MM.1S (cell line): ENCODE measurements at regions not wholly inside any gene's neighbourhood (a gene's known extent, or its start where the extent isn't known, plus 50 kb on each side); places are given as distances from the start of the nearest gene placed in this dataset.

Experiments used
- DNase-seq: peaks from one replicate; pipeline ENCODE4 v3.0.0-alpha.2; 2015
- H2AFZ ChIP-seq: fragments of 300-600 bp; sonication (generic); 2 replicates; pipeline ENCODE4 v1.6.0; 2016; ENCODE audit warnings: antibody characterized with exemption, low read length
- H3F3A ChIP-seq: fragments of 300-600 bp; sonication (generic); 2 replicates; pipeline ENCODE4 v1.6.1; 2016; ENCODE audit warnings: mild to moderate bottlenecking, antibody characterized with exemption, low read length, moderate library complexity, mixed read lengths; ENCODE audit not compliant: insufficient read depth
- H3K27ac ChIP-seq: fragments of 300-600 bp; sonication (generic); 2 replicates; pipeline ENCODE4 v1.5.1; 2016; ENCODE audit warnings: mild to moderate bottlenecking, low read length
- H3K27me3 ChIP-seq: fragments of 300-600 bp; sonication (generic); replicated peaks from 2 replicates; pipeline ENCODE4 v1.6.0; 2016; ENCODE audit warnings: low read length; ENCODE audit not compliant: insufficient read depth
- H3K36me3 ChIP-seq: fragments of 300-600 bp; sonication (generic); replicated peaks from 2 replicates; pipeline ENCODE4 v1.6.1; 2016; ENCODE audit warnings: mild to moderate bottlenecking, low read length, mixed read lengths; ENCODE audit not compliant: insufficient read depth
- H3K4me1 ChIP-seq: fragments of 300-600 bp; sonication (generic); 2 replicates; pipeline ENCODE4 v1.6.1; 2016; ENCODE audit warnings: low read length, mixed read lengths
- H3K4me2 ChIP-seq: fragments of 300-600 bp; sonication (generic); 2 replicates; pipeline ENCODE4 v1.6.0; 2016; ENCODE audit warnings: low read depth, low read length
- H3K4me3 ChIP-seq: fragments of 300-600 bp; sonication (generic); 2 replicates; pipeline ENCODE4 v1.5.1; 2016; ENCODE audit warnings: low read length, mixed read lengths
- H3K79me2 ChIP-seq: fragments of 300-600 bp; sonication (generic); 2 replicates; pipeline ENCODE4 v1.6.1; 2016; ENCODE audit warnings: mixed run types, low read length, mixed read lengths
- H3K9ac ChIP-seq: fragments of 300-600 bp; sonication (generic); 2 replicates; pipeline ENCODE4 v1.6.1; 2016; ENCODE audit warnings: low read length, mixed read lengths
- H3K9me2 ChIP-seq: fragments of 300-600 bp; sonication (generic); replicated peaks from 2 replicates; pipeline ENCODE4 v1.6.1; 2016; ENCODE audit warnings: mild to moderate bottlenecking, low read length, mixed read lengths; ENCODE audit not compliant: insufficient read depth
- H3K9me3 ChIP-seq: fragments of 300-600 bp; sonication (generic); replicated peaks from 2 replicates; pipeline ENCODE4 v1.6.1; 2016; ENCODE audit warnings: mild to moderate bottlenecking, low read length, mixed read lengths; ENCODE audit not compliant: insufficient read depth
- H4K20me1 ChIP-seq: fragments of 300-600 bp; sonication (generic); 2 replicates; pipeline ENCODE4 v1.6.1; 2016; ENCODE audit warnings: mild to moderate bottlenecking, low read length, moderate library complexity, mixed read lengths; ENCODE audit not compliant: insufficient read depth
- EZH2 ChIP-seq: fragments of 300-600 bp; sonication (generic); optimal IDR thresholded peaks from 2 replicates; pipeline ENCODE3; 2017; ENCODE audit warnings: low read depth, mild to moderate bottlenecking, antibody characterized with exemption, low read length, mixed read lengths
- EZH2phosphoT487 ChIP-seq: fragments of 300-600 bp; sonication (generic); IDR thresholded peaks from 2 replicates; pipeline ENCODE4 v1.6.1; 2018; ENCODE audit warnings: antibody characterized with exemption, low read length
- TF ChIP-seq, protein P1 (sequence below): fragments of 300-600 bp; sonication (generic); IDR thresholded peaks from 2 replicates; pipeline ENCODE4 v1.5.1; 2016; ENCODE audit warnings: antibody characterized with exemption, low read length, mixed read lengths

DNA sequence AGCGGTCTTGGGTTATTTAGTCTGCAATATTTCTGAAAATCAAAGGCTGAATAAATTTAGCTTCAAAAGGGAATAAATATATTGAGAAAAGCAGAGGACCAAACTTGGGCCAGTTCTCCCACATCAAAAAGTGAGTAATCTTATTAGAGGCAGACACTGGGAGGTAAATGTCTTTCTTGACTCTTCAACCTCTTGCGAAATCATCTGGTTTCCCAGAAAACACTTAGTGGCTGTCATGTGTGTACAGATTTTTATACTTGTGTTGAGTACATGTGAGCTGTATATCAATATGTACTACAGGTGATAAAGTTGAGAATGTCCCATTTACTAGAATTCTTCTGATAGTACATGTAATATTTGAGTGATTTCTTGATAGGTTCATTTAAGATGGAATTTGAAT, 454.9 kb downstream of the PRR16 start:
- no peak overlapping the region for H3K9ac ChIP-seq
- DNase-seq: no peak
- TF ChIP-seq EZH2phosphoT487 (no peak), EZH2 (no peak)
- TF ChIP-seq, protein P1, sequence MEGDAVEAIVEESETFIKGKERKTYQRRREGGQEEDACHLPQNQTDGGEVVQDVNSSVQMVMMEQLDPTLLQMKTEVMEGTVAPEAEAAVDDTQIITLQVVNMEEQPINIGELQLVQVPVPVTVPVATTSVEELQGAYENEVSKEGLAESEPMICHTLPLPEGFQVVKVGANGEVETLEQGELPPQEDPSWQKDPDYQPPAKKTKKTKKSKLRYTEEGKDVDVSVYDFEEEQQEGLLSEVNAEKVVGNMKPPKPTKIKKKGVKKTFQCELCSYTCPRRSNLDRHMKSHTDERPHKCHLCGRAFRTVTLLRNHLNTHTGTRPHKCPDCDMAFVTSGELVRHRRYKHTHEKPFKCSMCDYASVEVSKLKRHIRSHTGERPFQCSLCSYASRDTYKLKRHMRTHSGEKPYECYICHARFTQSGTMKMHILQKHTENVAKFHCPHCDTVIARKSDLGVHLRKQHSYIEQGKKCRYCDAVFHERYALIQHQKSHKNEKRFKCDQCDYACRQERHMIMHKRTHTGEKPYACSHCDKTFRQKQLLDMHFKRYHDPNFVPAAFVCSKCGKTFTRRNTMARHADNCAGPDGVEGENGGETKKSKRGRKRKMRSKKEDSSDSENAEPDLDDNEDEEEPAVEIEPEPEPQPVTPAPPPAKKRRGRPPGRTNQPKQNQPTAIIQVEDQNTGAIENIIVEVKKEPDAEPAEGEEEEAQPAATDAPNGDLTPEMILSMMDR: no peak
- H4K20me1 ChIP-seq: no peaks in the 10 kb centered on the region
- no peaks in the 10 kb centered on the region for H3K36me3 ChIP-seq
- no peak overlapping the region for H2AFZ ChIP-seq
- no peak overlapping the region for H3K27ac ChIP-seq
- H3K4me3 ChIP-seq: no peak overlapping the region
- no peaks in the 10 kb centered on the region for H3F3A ChIP-seq
- H3K4me1 ChIP-seq: no peaks in the 10 kb centered on the region
- no peak overlapping the region for H3K4me2 ChIP-seq
- H3K9me3 ChIP-seq: no peaks in the 10 kb centered on the region
- no peaks in the 10 kb centered on the region for H3K9me2 ChIP-seq
- no peaks in the 10 kb centered on the region for H3K27me3 ChIP-seq
- H3K79me2 ChIP-seq: no peaks in the 10 kb centered on the region

DNA sequence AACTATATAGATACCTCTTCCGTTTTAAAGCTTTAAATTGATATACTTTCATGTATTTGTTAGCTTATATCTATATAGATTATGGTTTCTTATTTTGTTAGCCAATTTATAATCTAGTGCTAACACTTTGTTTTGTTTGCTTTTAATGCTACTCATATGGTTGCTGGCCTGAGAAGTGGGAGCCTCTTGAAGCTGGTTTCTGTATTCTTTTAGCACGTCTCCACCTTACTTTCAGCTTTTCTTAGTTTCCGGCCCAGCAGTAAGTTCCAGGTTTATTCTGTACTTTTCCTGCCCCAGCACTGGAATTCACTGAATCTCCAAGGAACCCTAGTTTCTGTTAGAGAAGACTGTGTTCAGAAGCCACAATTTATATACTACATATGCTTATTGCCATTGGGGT, 458.9 kb downstream of the PRR16 start:
- no peak for DNase-seq
- Histone ChIP-seq H3K9ac (no peak overlapping the region), H3K9me3 (no peaks in the 10 kb centered on the region), H3K27me3 (no peaks in the 10 kb centered on the region), H3K36me3 (no peaks in the 10 kb centered on the region), H3F3A (no peaks in the 10 kb centered on the region), H4K20me1 (no peaks in the 10 kb centered on the region), H3K27ac (no peak overlapping the region), H3K9me2 (no peaks in the 10 kb centered on the region), H3K4me3 (no peak overlapping the region), H2AFZ (no peak overlapping the region), H3K4me2 (no peak overlapping the region), H3K4me1 (no peaks in the 10 kb centered on the region), H3K79me2 (no peaks in the 10 kb centered on the region)
- TF ChIP-seq EZH2phosphoT487: no peak
- TF ChIP-seq, protein P1: no peak
- no peak for TF ChIP-seq EZH2

DNA sequence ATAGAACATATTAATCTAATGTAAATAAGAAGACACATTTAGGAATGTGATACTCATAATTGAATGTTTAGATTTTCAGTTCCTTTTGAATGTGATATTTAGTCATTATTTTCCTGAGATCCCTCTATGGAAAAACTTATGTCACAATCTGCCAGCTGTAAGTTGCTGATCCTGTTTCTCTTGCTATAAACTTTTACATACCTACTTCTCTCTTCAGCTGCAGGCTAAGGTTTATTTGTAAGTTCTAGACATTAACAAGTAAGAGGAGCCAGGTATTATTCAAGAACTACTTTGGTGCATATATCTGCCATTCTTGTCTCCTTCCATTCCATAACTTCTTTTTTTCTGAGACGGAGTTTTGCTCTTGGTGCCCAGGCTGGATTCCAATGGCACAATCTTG, 462.4 kb downstream of the PRR16 start:
- Histone ChIP-seq H3K27ac (no peak overlapping the region), H3K9ac (no peak overlapping the region), H3K27me3 (no peaks in the 10 kb centered on the region), H3K4me1 (no peaks in the 10 kb centered on the region), H3K36me3 (no peaks in the 10 kb centered on the region), H3K4me2 (no peak overlapping the region), H3F3A (no peaks in the 10 kb centered on the region), H3K79me2 (no peaks in the 10 kb centered on the region), H2AFZ (no peak overlapping the region), H4K20me1 (no peaks in the 10 kb centered on the region), H3K4me3 (no peak overlapping the region), H3K9me3 (no peaks in the 10 kb centered on the region), H3K9me2 (no peaks in the 10 kb centered on the region)
- TF ChIP-seq EZH2: no peak
- TF ChIP-seq EZH2phosphoT487: no peak
- TF ChIP-seq, protein P1: no peak
- DNase-seq: no peak
